ENCODE measurements at regions not wholly inside any gene's neighbourhood (a gene's known extent, or its start where the extent isn't known, plus 50 kb on each side); places are given as distances from the start of the nearest gene placed in this dataset.

GRCh38 chr7:15143936-15144335 is 241.4 kb upstream of the DGKB start:
- no peaks in the 10 kb centered on the region for H3K27me3 ChIP-seq
- H3K4me1 ChIP-seq, result no peaks in the 10 kb centered on the region
- no peaks in the 10 kb centered on the region for H3K9me3 ChIP-seq
- H3K27ac ChIP-seq, result no peak overlapping the region
- intact Hi-C loops (cut with DNase I), result no loop called here
- DNase-seq (no peak), ATAC-seq (no peak)
- H3K36me3 ChIP-seq (replicated peaks in 1 of 2; ENCODE audit: insufficient read depth in 1 of 2, low read depth in 2 of 2), result no peaks in the 10 kb centered on the region
- TF ChIP-seq CTCF (IDR thresholded peaks at IDR 0.05) (no peak), POLR2A (IDR thresholded peaks at IDR 0.05) (no peak)
- H3K4me3 ChIP-seq, result no peak overlapping the region

- H3K27me3 ChIP-seq, result no peaks in the 10 kb centered on the region
- H3K27ac ChIP-seq, result no peak overlapping the region
- TF ChIP-seq POLR2A (IDR thresholded peaks at IDR 0.05) (no peak), CTCF (IDR thresholded peaks at IDR 0.05) (no peak)
- intact Hi-C loops (cut with DNase I), result no loop called here
- WGBS, 2 donors, result 57 to 60% methylated on average over 3 of the region's 3 CpGs
- ATAC-seq, result no peak
- H3K36me3 ChIP-seq (replicated peaks in 1 of 2; ENCODE audit: insufficient read depth in 1 of 2, low read depth in 2 of 2), result no peaks in the 10 kb centered on the region
- DNase-seq, result no peak
- H3K4me1 ChIP-seq, result no peaks in the 10 kb centered on the region
- no peak overlapping the region for H3K4me3 ChIP-seq
- no peaks in the 10 kb centered on the region for H3K9me3 ChIP-seq
These were observed 240.6 kb upstream of the DGKB start for GRCh38 chr7:15143121-15143520.

GRCh38 chr7:15140431-15140830 is 237.9 kb upstream of the DGKB start:
- Histone ChIP-seq H3K4me1 (no peaks in the 10 kb centered on the region), H3K9me3 (no peaks in the 10 kb centered on the region), H3K36me3 (replicated peaks in 1 of 2; ENCODE audit: insufficient read depth in 1 of 2, low read depth in 2 of 2) (no peaks in the 10 kb centered on the region), H3K27me3 (no peaks in the 10 kb centered on the region), H3K27ac (no peak overlapping the region), H3K4me3 (no peak overlapping the region)
- WGBS, 2 donors, result 78 to 81% methylated on average over 2 of the region's 2 CpGs
- intact Hi-C loops (cut with DNase I), result no loop called here
- DNase-seq (no peak), ATAC-seq (no peak)
- TF ChIP-seq CTCF (IDR thresholded peaks at IDR 0.05) (no peak), POLR2A (IDR thresholded peaks at IDR 0.05) (no peak)

- Histone ChIP-seq H3K27me3 (no peaks in the 10 kb centered on the region), H3K36me3 (replicated peaks in 1 of 2; ENCODE audit: insufficient read depth in 1 of 2, low read depth in 2 of 2) (no peaks in the 10 kb centered on the region), H3K9me3 (no peaks in the 10 kb centered on the region), H3K4me3 (no peak overlapping the region), H3K27ac (no peak overlapping the region), H3K4me1 (no peaks in the 10 kb centered on the region)
- 63 to 67% methylated on average over 1 of the region's 1 CpG for WGBS, 2 donors
- DNase-seq (no peak), ATAC-seq (no peak)
- TF ChIP-seq POLR2A (IDR thresholded peaks at IDR 0.05), result no peak
- no peak for TF ChIP-seq CTCF (IDR thresholded peaks at IDR 0.05)
- intact Hi-C loops (cut with DNase I), result no loop called here
These were observed 229.1 kb upstream of the DGKB start for GRCh38 chr7:15131661-15132060.

GRCh38 chr7:15130666-15131541 is 228.4 kb upstream of the DGKB start:
- no peak for TF ChIP-seq CTCF (IDR thresholded peaks at IDR 0.05)
- no peak for TF ChIP-seq POLR2A (IDR thresholded peaks at IDR 0.05)
- 48 to 55% methylated on average over 4 of the region's 4 CpGs for WGBS, 2 donors
- intact Hi-C loops (cut with DNase I), result no loop called here
- H3K27me3 ChIP-seq, result no peaks in the 10 kb centered on the region
- ATAC-seq (no peak), DNase-seq (no peak)
- H3K4me3 ChIP-seq, result no peak overlapping the region
- H3K36me3 ChIP-seq (replicated peaks in 1 of 2; ENCODE audit: insufficient read depth in 1 of 2, low read depth in 2 of 2), result no peaks in the 10 kb centered on the region
- no peaks in the 10 kb centered on the region for H3K9me3 ChIP-seq
- no peaks in the 10 kb centered on the region for H3K4me1 ChIP-seq
- H3K27ac ChIP-seq, result no peak overlapping the region
